Smooth muscle cell (in vitro differentiated cells): ENCODE measurements at regions not wholly inside any gene's neighbourhood (a gene's known extent, or its start where the extent isn't known, plus 50 kb on each side); places are given as distances from the start of the nearest gene placed in this dataset.

Experiments
- DNase-seq: peaks from one replicate; lab custom pipeline; 2025; ENCODE audit not compliant: unreplicated experiment; lab: John Stamatoyannopoulos, UW
- H2AFZ ChIP-seq: fragments of 200-600 bp; sonication (generic); 2 replicates; pipeline ENCODE4 v1.6.0; 2016; ENCODE audit warnings: antibody characterized with exemption, low read depth, mild to moderate bottlenecking
- H3F3A ChIP-seq: fragments of 200-600 bp; sonication (generic); 2 replicates; pipeline ENCODE4 v1.6.0; 2017; ENCODE audit warnings: antibody characterized with exemption, low read depth
- H3K27ac ChIP-seq: fragments of 200-600 bp; sonication (generic); 2 replicates; pipeline ENCODE4 v1.5.1; 2016; ENCODE audit warnings: low read depth, mild to moderate bottlenecking
- H3K27me3 ChIP-seq: fragments of 200-600 bp; sonication (generic); 2 replicates; pipeline ENCODE4 v1.6.1; 2016; ENCODE audit warnings: low read depth, mild to moderate bottlenecking
- H3K36me3 ChIP-seq: fragments of 200-600 bp; sonication (generic); 2 replicates; pipeline ENCODE4 v1.5.1; 2016; ENCODE audit warnings: low read depth
- H3K4me1 ChIP-seq: fragments of 200-600 bp; sonication (generic); 2 replicates; pipeline ENCODE4 v1.5.1; 2016; ENCODE audit warnings: low read depth
- H3K4me2 ChIP-seq: fragments of 200-600 bp; sonication (generic); 2 replicates; pipeline ENCODE4 v1.6.0; 2016; ENCODE audit warnings: mild to moderate bottlenecking
- H3K4me3 ChIP-seq: fragments of 200-600 bp; sonication (generic); 2 replicates; pipeline ENCODE4 v1.5.1; 2016; ENCODE audit warnings: mild to moderate bottlenecking
- H3K79me2 ChIP-seq: fragments of 200-600 bp; sonication (generic); 2 replicates; pipeline ENCODE4 v1.6.0; 2016; ENCODE audit warnings: low read depth, mild to moderate bottlenecking
- H3K9ac ChIP-seq: fragments of 200-600 bp; sonication (generic); 2 replicates; pipeline ENCODE4 v1.6.0; 2016; ENCODE audit warnings: low read depth
- H3K9me3 ChIP-seq: fragments of 200-600 bp; sonication (generic); replicated peaks from 2 replicates; pipeline ENCODE4 v1.5.1; 2016; ENCODE audit warnings: low read depth
- H4K20me1 ChIP-seq: fragments of 200-600 bp; sonication (generic); 2 replicates; pipeline ENCODE4 v1.6.0; 2016; ENCODE audit warnings: low read depth
- CTCF ChIP-seq: fragments of 200-600 bp; sonication (generic); IDR thresholded peaks from 2 replicates; pipeline ENCODE4 v1.5.1; 2017; ENCODE audit warnings: borderline replicate concordance, mild to moderate bottlenecking, antibody characterized with exemption; ENCODE audit not compliant: insufficient read depth, poor library complexity, severe bottlenecking
- WGBS: methylation state at CpG from one replicate; pipeline ENCODE4 v1.1.7; 2016; ENCODE audit warnings: low lambda C conversion rate; 5-methylcytosine and 5-hydroxymethylcytosine counted together

DNA sequence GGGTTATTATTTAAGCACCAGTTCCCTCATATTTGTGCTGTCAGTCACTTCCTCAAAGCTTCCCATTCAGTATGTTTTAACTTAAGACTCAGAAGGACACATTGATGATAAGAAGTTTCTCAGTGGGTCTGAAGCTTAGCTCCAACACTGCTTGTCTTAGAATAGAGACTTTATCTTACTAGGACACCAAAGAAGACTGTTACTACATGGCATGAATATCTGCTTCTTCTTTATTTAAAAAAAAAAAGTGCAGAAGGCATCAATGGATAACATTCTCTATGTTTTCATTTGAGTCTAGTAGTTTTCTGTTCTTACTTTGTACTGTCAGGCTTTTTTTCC, 404.2 kb downstream of the DAD1 start:
- H3K9ac ChIP-seq, result no peak overlapping the region
- H3K27ac ChIP-seq, result peak overlapping the region; percentile 72
- H3K79me2 ChIP-seq, result no peaks in the 10 kb centered on the region
- H3K36me3 ChIP-seq, result no peaks in the 10 kb centered on the region
- DNase-seq, result no peak
- no peaks in the 10 kb centered on the region for H3F3A ChIP-seq
- peak overlapping the region; percentile 5 for H3K4me2 ChIP-seq
- no peaks in the 10 kb centered on the region for H3K27me3 ChIP-seq
- no peak overlapping the region for H2AFZ ChIP-seq
- no peaks in the 10 kb centered on the region for H3K4me1 ChIP-seq
- TF ChIP-seq CTCF, result no peak
- H4K20me1 ChIP-seq, result no peaks in the 10 kb centered on the region
- no peak overlapping the region for H3K4me3 ChIP-seq
- no peaks in the 10 kb centered on the region for H3K9me3 ChIP-seq

DNA sequence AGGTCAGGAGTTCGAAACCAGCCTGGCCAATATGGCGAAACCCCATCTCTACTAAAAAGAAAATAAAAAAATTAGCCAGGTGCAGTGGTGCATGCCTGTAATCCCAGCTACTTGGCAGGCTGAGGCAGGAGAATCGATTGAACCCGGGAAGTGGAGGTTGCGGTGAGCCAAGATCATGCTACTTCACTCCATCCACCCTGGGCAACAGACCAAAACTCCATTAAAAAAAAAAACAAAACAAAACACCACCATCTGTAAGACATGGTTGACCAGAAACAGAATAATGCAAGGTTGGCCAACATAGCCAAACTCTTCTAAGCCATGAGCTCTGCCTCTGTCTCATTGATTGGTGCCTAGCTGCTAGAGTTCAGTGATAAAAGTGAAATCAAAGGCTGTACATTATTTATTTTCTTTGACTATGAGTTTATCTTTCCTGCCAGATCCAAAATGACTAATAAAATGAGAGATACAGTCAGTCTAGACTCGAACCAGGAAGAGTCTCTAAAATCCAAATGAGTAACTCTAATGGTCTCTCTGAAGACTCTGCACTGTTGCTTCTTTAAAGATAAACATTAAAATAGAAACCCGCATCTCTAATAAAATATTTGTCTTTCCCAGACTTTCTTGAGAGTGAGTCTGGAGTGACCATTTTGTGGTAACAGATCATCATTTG, 404.7 kb downstream of the DAD1 start:
- H3K9me3 ChIP-seq, result no peaks in the 10 kb centered on the region
- no peaks in the 10 kb centered on the region for H3K79me2 ChIP-seq
- peak overlapping the region; percentile 72 for H3K27ac ChIP-seq
- no peak overlapping the region for H2AFZ ChIP-seq
- 76% methylated on average over 7 of the region's 7 CpGs for WGBS
- H3K4me1 ChIP-seq, result no peaks in the 10 kb centered on the region
- H4K20me1 ChIP-seq, result no peaks in the 10 kb centered on the region
- H3F3A ChIP-seq, result no peaks in the 10 kb centered on the region
- no peak for DNase-seq
- no peak overlapping the region for H3K9ac ChIP-seq
- no peak overlapping the region for H3K4me2 ChIP-seq
- no peak overlapping the region for H3K4me3 ChIP-seq
- H3K36me3 ChIP-seq, result no peaks in the 10 kb centered on the region
- TF ChIP-seq CTCF, result no peak
- H3K27me3 ChIP-seq, result no peaks in the 10 kb centered on the region

DNA sequence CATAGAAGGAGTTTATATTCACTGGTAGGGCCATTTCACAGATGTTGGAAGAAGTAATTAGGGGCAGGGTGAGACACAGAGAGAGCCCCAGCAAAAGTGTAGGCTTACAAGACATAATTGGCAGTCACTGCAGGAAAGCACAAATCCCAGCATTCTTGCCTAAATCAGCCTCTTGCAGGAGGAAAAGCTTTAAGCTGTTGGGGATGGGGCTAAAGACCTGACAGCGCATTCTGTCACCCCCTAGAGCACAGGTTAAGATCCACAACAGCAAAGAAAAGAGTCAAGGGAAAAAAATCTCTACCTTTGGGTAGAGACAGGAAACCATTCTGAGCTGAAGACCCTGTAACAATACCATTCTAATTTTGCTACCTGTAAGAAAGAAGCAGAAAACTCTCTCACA, 409.0 kb downstream of the DAD1 start:
- no peaks in the 10 kb centered on the region for H3K9me3 ChIP-seq
- no peak for TF ChIP-seq CTCF
- no peak overlapping the region for H2AFZ ChIP-seq
- DNase-seq, result no peak
- no peak overlapping the region for H3K27ac ChIP-seq
- no peaks in the 10 kb centered on the region for H3F3A ChIP-seq
- H3K27me3 ChIP-seq, result no peaks in the 10 kb centered on the region
- H3K79me2 ChIP-seq, result no peaks in the 10 kb centered on the region
- H3K4me3 ChIP-seq, result no peak overlapping the region
- H3K36me3 ChIP-seq, result no peaks in the 10 kb centered on the region
- H3K9ac ChIP-seq, result no peak overlapping the region
- H3K4me1 ChIP-seq, result no peaks in the 10 kb centered on the region
- no peak overlapping the region for H3K4me2 ChIP-seq
- WGBS, result 89% methylated on average over 1 of the region's 1 CpG
- H4K20me1 ChIP-seq, result no peaks in the 10 kb centered on the region

DNA sequence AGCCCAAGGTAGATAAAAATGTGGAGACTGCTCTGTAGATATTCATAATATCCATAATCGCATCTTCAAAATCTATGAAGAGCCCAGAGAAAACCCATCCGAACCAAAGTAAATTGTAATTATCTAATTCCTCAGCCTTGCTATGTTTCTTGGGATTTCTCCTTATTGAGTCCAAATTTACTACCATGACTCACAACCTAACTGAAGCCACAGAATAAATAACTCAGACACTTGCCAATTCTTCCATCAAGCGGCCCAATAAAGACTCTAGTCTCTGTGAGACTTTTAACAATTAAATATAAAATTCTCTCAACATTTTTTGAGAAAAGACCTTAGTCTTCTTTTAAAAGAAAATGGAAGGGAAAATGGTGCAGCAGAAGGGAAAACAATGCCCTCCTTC, 409.8 kb downstream of the DAD1 start:
- Histone ChIP-seq H3F3A (no peaks in the 10 kb centered on the region), H3K9me3 (no peaks in the 10 kb centered on the region), H3K36me3 (no peaks in the 10 kb centered on the region), H3K27me3 (no peaks in the 10 kb centered on the region), H3K4me3 (no peak overlapping the region), H3K9ac (no peak overlapping the region), H3K4me1 (no peaks in the 10 kb centered on the region), H4K20me1 (no peaks in the 10 kb centered on the region), H3K27ac (no peak overlapping the region), H3K79me2 (no peaks in the 10 kb centered on the region), H3K4me2 (no peak overlapping the region), H2AFZ (no peak overlapping the region)
- WGBS, result 90% methylated on average over 3 of the region's 3 CpGs
- DNase-seq, result no peak
- no peak for TF ChIP-seq CTCF
